Stomach (tissue), 4 donors: ENCODE measurements at regions not wholly inside any gene's neighbourhood (a gene's known extent, or its start where the extent isn't known, plus 50 kb on each side); places are given as distances from the start of the nearest gene placed in this dataset.

Experiments
- CTCF ChIP-seq, 7 experiments: fragments of 450-650 bp in 4 of 7; fragments of 200-600 bp in 3 of 7; sonication (generic) in 3 of 7; IDR thresholded peaks; one replicate each; pipeline ENCODE4 v1.5.1; 2016 to 2019; ENCODE audit warnings: antibody characterized with exemption in 7 of 7, control low read depth in 2 of 7, mild to moderate bottlenecking in 1 of 7
- EP300 ChIP-seq: sonication (generic); formaldehyde crosslinking; IDR thresholded peaks from one replicate; pipeline ENCODE4 v1.6.1; 2017; ENCODE audit warnings: antibody characterized with exemption

- no peak for TF ChIP-seq CTCF (IDR thresholded peaks at IDR 0.05)
- TF ChIP-seq EP300 = no peak
These were observed 1559.6 kb upstream of the IGFBP7 start for GRCh38 chr4:58669783-58670182.
